ENCODE measurements at regions not wholly inside any gene's neighbourhood (a gene's known extent, or its start where the extent isn't known, plus 50 kb on each side); places are given as distances from the start of the nearest gene placed in this dataset.
"Not testable (repeated sequence)": the region's sequence is repeated elsewhere in the genome, so short reads cannot be mapped to it uniquely, and the experiment has no call there.

DNA sequence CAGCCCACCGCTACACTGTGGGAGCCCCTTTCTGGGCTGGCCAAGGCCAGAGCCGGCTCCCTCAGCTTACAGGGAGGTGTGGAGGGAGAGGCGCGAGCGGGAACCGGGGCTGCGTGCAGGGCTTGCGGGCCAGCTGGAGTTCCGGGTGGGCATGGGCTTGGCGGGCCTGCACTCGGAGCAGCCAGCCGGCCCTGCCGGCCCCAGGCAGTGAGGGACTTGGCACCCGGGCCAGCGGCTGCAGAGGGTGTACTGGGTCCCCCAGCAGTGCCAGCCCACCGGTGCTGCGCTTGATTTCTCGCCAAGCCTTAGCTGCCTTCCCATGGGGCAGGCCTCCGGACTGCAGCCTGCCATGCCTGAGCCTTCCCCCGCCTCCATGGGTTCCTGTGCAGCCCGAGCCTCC lies 306.2 kb downstream of the PPP4R3C start:
- not testable (repeated sequence) for DNase-seq (ENCODE audit: low read depth)

- no peak for DNase-seq (ENCODE audit: low read depth)
Measured at GRCh38 chrX:27136325-27136724, 326.8 kb downstream of the PPP4R3C start.

DNA sequence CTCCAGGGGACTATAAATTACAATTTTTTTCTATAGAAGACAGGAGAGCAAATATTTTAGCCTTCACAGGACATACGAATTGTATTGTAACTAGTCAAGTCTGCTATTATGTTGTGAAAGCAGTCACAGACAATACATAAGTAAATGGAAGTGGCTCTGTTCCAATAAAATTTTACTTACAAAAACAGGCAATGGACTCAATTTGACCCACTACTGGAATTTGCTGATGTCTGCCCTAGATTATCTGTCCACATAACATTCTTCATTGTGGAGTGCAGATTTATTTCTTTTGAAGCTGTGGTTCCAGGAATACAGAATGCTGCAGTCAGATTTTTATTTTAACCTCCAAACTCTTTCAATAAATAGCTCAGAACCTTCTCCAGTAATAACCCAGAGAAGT lies 330.3 kb downstream of the PPP4R3C start:
- no peak for DNase-seq (ENCODE audit: low read depth)

DNA sequence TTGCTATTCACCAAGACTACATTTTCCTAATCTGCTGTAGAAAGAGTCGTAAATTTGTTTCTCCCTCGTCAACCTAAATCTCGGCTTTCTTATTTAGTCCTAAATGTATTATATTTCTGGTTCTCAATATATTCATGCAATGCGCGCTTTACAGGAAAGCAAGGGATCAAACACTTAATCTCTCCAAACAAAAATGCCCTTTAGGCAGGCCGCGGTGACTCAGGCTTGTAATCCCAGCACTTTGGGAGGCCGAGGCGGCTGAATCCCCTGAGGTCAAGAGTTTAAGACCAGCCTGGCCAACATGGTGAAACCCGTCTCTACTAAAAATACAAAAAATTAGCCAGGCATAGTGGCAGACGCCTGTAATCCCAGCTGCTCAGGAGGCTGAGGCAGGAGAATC lies 376.0 kb downstream of the PPP4R3C start:
- not testable (repeated sequence) for DNase-seq (ENCODE audit: low read depth)

GRCh38 chrX:27086237-27086636 lies 376.9 kb downstream of the PPP4R3C start:
- no peak for DNase-seq (ENCODE audit: low read depth)

- DNase-seq (ENCODE audit: low read depth), result no peak
Measured at GRCh38 chrX:27085346-27085745, 377.8 kb downstream of the PPP4R3C start.

GRCh38 chrX:27078371-27078770 lies 384.8 kb downstream of the PPP4R3C start:
- DNase-seq (ENCODE audit: low read depth), result no peak

- DNase-seq (ENCODE audit: low read depth), result no peak
Measured at GRCh38 chrX:27057883-27058282, 405.3 kb downstream of the PPP4R3C start.

DNA sequence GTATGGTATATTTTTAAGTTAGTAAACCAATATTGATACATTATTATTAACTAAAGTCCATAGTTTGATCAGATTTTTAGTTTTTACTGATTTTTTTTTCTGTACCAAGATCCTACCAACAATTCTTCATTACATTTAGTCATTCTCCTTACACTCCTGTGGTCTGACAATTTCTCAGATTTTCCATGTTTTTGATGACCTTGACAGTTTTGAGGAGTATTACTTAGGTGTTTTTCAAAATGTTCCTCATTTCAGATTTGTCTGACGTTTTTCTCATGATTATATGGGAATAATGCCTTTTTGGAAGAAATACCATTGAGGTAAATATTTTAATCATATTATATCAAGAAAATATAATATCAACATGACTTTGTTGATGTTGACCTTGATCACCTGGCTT lies 423.8 kb downstream of the PPP4R3C start:
- no peak for DNase-seq (ENCODE audit: low read depth)

GRCh38 chrX:27008486-27008885 lies 454.7 kb downstream of the PPP4R3C start:
- DNase-seq (ENCODE audit: low read depth), result no peak

DNA sequence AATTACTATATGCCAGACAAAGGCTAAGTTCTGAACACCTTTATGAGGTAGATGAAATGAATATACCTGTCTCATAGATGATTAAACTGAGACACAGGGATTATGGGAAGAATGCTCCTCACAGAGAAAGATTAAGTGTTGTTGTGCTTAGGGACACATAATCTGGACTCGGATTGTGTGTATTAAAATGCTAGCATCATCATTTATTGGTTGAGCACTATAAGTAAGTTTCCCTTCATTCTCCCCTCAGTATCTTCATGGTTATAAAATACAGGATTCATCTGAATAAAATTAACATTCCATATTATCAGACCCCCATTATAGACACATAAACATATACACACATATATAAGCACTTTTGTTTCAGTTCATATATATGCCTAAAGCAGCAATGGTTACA lies 463.5 kb downstream of the PPP4R3C start:
- no peak for DNase-seq (ENCODE audit: low read depth)

DNA sequence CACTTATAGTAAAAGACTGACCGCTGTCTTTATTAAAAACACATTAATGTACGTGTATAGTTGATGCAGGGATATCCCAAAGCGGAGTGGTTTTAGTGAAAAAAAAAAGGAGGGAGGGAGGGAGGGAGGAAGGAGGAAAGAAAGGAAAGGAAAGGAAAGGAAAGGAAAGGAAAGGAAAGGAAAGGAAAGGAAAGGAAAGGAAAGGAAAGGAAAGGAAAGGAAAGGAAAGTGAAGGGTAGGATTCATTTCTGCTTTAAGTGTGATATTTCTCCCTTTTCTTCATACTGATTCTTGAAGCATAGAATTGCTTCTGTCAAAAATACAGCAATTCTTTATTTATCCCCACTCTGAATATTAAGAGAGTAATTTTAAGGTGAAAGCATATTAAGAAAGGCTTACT lies 504.9 kb downstream of the PPP4R3C start:
- no peak for DNase-seq (ENCODE audit: low read depth)

DNA sequence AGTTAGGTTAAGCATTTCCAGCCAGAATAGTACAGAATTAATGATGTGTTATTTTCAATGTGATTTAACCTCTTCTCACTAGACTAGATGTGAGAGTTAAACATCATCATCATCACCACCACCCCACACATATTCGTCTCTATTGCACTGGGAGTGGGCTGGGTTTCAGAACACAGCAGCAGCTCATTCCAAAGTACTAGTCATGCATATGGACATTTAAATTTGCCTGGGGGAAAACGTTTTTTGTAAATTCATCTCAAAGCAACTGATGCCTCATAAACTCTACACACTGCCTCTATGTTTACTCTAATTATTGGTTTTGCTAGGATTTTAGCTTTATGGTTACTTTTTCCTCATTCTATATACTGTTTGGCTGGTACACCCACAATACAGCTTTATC lies 509.1 kb downstream of the PPP4R3C start:
- no peak for DNase-seq (ENCODE audit: low read depth)

DNA sequence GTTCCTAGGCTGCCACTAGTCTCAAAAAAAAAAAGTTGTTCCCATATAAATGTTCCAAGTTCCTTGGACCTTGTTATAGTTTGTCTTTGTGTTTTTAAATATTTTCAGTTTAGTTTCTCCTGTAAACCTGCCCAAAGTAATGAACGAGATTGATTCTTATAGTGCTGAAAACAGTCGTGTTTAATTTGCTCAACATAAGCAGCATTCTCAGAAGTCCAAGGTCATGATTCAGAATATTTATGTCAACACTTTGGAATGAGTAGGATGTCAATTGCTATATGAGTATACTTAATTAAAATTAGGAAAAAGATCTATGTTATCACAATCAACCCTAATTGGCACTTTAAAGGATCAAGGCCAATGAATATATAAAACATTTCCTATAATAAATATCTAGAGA lies 510.9 kb downstream of the PPP4R3C start:
- DNase-seq (ENCODE audit: low read depth), result no peak

- no peak for DNase-seq (ENCODE audit: low read depth)
Measured at GRCh38 chrX:26927419-26927818, 535.7 kb downstream of the PPP4R3C start.

DNA sequence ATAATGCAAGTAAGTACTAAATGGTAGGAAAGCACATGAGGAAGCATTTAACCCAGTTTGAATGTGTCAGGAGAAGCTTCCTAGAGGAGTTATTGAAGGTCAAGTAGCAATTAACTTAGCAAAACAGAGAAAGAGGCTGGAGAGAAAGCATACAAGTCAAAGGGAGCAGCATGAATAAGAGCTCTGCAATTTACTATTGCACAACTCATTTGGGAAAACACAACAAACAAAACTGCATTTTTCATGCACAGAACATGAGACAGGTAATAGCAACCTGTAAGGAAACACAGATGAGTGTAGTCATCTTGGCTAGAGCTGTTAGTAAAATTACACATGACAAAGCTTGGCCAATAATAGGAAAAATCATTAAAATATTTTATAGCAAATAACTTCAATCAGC lies 538.1 kb downstream of the PPP4R3C start:
- DNase-seq (ENCODE audit: low read depth), result no peak

DNA sequence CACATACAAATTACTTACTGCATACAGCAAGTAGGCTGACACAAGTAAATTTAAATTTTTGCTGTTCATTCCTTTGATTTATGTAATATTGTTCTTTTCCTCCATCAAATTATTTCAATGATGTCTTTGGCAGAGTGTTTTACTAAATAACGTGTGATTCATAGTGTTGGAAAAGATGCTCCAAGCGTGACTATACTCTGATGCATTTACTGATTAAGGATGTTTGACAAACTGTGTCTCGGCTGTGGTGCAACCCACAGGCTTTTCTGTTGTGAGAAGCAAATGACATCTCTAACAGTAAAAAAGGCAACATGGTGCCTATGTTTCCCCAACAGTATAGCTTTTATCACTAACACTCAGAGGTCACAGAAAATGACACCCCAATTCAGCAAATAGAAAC lies 540.9 kb downstream of the PPP4R3C start:
- DNase-seq (ENCODE audit: low read depth), result no peak

- DNase-seq (ENCODE audit: low read depth), result no peak
Measured at GRCh38 chrX:26918631-26919030, 544.5 kb downstream of the PPP4R3C start.

GRCh38 chrX:26916991-26917390 lies 546.1 kb downstream of the PPP4R3C start:
- DNase-seq (ENCODE audit: low read depth), result no peak

GRCh38 chrX:26915064-26915463 lies 548.1 kb downstream of the PPP4R3C start:
- no peak for DNase-seq (ENCODE audit: low read depth)

DNA sequence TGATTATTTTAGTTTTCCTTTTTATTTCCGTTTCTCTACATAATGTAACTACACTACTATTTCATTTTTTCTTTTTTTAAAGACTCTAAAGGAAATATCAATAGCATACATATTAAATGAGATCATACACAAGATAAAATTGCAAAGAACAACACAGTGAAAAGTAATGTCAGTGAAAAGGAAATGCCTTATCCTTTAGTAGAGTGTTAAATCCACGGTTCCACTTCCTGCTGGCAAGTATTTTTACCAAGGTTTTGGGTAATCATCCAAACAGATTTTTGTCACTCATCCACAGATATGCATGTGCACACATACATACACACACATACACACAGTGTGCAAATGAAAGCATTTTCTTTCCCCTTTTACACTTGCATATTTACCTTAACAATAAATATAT lies 548.9 kb downstream of the PPP4R3C start:
- DNase-seq (ENCODE audit: low read depth), result no peak

GRCh38 chrX:26911785-26912184 lies 551.4 kb downstream of the PPP4R3C start:
- not testable (repeated sequence) for DNase-seq (ENCODE audit: low read depth)

DNA sequence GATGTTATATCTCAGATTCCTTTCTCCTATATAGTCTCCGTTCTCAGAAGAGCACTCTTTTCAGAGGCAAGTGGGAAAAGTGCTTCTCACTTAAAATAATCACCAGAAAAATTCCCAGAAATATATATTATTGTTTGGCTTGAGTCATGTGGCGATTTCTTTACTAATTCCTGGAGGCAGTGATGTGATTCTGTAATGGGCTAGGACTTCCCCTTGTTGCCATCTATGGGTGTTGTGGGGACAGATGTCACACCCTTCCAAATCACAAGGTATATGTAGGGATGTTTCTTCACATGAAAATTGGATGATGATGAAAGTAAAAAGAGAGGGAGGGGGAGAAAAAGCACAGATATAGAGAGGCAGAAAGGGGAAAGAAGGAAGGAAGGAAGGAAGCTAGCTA lies 553.4 kb downstream of the PPP4R3C start:
- DNase-seq (ENCODE audit: low read depth), result no peak

DNA sequence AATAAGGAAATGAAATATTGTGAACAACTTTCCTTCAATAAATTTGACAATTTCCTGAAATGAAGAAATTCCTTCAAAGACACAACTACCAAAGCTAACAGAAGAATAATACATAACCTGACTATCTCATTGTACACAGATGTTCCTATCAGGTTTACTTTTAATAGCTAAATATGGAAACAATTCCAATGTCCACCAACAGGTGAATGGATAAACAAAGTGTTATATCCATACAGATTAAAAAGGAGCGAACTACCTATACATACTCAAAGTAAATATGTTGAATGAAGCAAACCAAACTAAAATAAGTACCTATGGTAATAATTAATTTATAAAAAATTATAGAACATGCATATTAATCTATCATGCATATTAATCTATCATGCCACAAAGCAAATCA lies 554.9 kb downstream of the PPP4R3C start:
- DNase-seq (ENCODE audit: low read depth), result no peak

GRCh38 chrX:26889574-26889973 lies 573.6 kb downstream of the PPP4R3C start:
- DNase-seq (ENCODE audit: low read depth), result no peak
